Osteocyte (in vitro differentiated cells): ENCODE measurements at regions not wholly inside any gene's neighbourhood (a gene's known extent, or its start where the extent isn't known, plus 50 kb on each side); places are given as distances from the start of the nearest gene placed in this dataset.

Source experiments
- DNase-seq: peaks from one replicate; pipeline ENCODE4 v3.0.0; 2021; ENCODE audit warnings: mixed read lengths; ENCODE audit not compliant: unreplicated experiment; ENCODE audit errors: extremely low spot score
- H3K27ac Mint-ChIP-seq: one replicate; pipeline ENCODE4 v1.8.0; 2021; ENCODE audit warnings: mild to moderate bottlenecking, mixed read lengths; ENCODE audit not compliant: unreplicated experiment
- H3K27me3 Mint-ChIP-seq: one replicate; pipeline ENCODE4 v1.8.0; 2021; ENCODE audit warnings: mixed read lengths; ENCODE audit not compliant: unreplicated experiment
- H3K36me3 Mint-ChIP-seq: one replicate; pipeline ENCODE4 v1.8.0; 2021; ENCODE audit warnings: mixed read lengths; ENCODE audit not compliant: unreplicated experiment
- H3K4me1 Mint-ChIP-seq: one replicate; pipeline ENCODE4 v1.8.0; 2021; ENCODE audit warnings: mixed read lengths; ENCODE audit not compliant: unreplicated experiment
- H3K4me3 Mint-ChIP-seq: one replicate; pipeline ENCODE4 v1.8.0; 2021; ENCODE audit warnings: mild to moderate bottlenecking, moderate library complexity, mixed read lengths; ENCODE audit not compliant: unreplicated experiment
- H3K9me3 Mint-ChIP-seq: one replicate; pipeline ENCODE4 v1.8.0; 2021; ENCODE audit warnings: mixed read lengths; ENCODE audit not compliant: unreplicated experiment
- TF ChIP-seq, protein P1 (sequence below): fragments of 200-600 bp; sonication (generic); IDR thresholded peaks from 2 replicates; pipeline ENCODE4 v1.5.0; 2021; ENCODE audit warnings: antibody characterized with exemption, mild to moderate bottlenecking, moderate library complexity

DNA sequence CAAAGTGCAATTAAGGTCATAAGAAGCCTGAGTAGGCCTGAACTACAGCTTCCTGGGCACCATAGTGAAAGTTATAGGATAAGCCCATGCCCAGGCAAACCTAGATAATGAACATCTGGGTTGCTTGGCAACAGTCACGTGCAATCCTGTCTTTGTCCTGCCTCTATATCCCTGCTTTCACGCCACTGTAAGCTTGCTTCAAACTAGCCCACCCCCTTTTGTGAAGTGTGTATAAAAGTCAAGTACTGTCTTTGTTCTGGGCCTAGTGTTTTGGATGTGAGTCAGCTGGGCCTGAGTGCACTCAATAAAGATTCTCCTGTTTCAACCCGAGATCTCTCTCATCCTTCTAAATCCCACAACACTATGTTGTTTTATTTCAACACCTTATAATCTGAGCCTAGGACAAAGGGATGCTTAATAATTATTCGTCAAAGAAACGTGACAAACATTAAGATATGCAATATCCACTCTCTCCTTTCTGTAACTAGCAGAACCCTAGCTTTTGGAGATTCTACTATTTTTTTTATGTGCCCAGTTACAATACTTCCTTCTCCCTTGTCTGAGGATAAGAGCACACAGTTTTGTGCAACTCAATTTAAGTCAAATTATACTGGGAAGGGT, 927.8 kb downstream of the SUCLG1 start:
- peaks cover 4% of the 10 kb centered on the region for H3K9me3 Mint-ChIP-seq
- TF ChIP-seq, protein P1, sequence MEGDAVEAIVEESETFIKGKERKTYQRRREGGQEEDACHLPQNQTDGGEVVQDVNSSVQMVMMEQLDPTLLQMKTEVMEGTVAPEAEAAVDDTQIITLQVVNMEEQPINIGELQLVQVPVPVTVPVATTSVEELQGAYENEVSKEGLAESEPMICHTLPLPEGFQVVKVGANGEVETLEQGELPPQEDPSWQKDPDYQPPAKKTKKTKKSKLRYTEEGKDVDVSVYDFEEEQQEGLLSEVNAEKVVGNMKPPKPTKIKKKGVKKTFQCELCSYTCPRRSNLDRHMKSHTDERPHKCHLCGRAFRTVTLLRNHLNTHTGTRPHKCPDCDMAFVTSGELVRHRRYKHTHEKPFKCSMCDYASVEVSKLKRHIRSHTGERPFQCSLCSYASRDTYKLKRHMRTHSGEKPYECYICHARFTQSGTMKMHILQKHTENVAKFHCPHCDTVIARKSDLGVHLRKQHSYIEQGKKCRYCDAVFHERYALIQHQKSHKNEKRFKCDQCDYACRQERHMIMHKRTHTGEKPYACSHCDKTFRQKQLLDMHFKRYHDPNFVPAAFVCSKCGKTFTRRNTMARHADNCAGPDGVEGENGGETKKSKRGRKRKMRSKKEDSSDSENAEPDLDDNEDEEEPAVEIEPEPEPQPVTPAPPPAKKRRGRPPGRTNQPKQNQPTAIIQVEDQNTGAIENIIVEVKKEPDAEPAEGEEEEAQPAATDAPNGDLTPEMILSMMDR, result no peak
- no peaks in the 10 kb centered on the region for H3K4me1 Mint-ChIP-seq
- no peak overlapping the region for H3K4me3 Mint-ChIP-seq
- DNase-seq, result no peak
- no peak overlapping the region for H3K27ac Mint-ChIP-seq
- H3K36me3 Mint-ChIP-seq, result no peaks in the 10 kb centered on the region
- no peaks in the 10 kb centered on the region for H3K27me3 Mint-ChIP-seq

DNA sequence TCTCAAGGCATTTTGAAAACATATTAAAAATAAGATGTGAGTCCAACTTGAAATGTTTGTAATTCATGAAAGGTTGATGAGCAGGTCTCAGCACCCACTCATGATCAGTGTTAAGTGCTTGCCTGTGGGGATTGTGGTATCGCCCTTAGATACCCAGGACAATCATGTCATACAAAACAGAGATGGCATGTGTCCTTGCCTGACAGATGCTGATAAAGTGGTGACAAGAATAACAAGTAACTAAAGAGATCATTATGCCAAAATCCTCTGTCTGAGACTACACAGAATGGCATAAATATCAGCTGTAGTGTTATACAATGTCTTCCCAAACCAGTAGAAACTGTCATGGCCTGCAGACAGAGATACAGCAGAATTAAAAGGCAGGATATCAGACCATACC, 930.3 kb downstream of the SUCLG1 start:
- no peak overlapping the region for H3K4me3 Mint-ChIP-seq
- H3K9me3 Mint-ChIP-seq, result peaks cover 4% of the 10 kb centered on the region
- no peaks in the 10 kb centered on the region for H3K36me3 Mint-ChIP-seq
- TF ChIP-seq, protein P1, result no peak
- no peak overlapping the region for H3K27ac Mint-ChIP-seq
- no peaks in the 10 kb centered on the region for H3K27me3 Mint-ChIP-seq
- no peak for DNase-seq
- no peaks in the 10 kb centered on the region for H3K4me1 Mint-ChIP-seq

DNA sequence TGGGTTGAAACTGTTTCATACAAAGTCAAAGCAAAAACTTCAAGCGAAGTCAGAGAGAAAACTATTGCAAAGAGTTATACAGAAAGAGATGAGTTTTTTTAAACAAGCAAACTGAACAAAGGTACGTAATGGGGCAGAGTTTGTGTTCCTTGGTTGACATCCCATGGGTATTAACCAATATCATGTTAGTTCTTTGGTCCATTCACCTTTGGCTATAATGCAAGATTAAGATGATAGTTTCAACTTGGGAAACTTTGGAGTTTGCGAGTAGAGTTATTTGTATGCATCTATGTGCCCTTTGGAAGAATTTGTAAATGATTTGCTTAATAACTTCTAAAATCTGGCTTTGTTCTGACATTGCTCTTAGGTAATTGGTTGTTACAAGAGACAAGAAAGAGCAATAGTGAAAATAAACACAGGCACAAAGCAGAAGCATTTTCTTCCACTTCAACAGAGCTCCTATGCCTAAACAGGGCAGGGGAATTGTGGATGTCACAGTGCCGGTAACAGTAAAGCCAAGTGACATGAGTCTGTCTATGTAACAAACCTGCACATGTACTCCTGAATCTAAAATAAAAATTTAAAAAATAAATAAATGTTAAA, 936.1 kb downstream of the SUCLG1 start:
- TF ChIP-seq, protein P1, result no peak
- Mint-ChIP-seq H3K36me3 (no peaks in the 10 kb centered on the region), H3K27ac (no peak overlapping the region), H3K9me3 (peaks cover 8% of the 10 kb centered on the region), H3K27me3 (no peaks in the 10 kb centered on the region), H3K4me1 (no peaks in the 10 kb centered on the region), H3K4me3 (no peak overlapping the region)
- DNase-seq, result no peak

DNA sequence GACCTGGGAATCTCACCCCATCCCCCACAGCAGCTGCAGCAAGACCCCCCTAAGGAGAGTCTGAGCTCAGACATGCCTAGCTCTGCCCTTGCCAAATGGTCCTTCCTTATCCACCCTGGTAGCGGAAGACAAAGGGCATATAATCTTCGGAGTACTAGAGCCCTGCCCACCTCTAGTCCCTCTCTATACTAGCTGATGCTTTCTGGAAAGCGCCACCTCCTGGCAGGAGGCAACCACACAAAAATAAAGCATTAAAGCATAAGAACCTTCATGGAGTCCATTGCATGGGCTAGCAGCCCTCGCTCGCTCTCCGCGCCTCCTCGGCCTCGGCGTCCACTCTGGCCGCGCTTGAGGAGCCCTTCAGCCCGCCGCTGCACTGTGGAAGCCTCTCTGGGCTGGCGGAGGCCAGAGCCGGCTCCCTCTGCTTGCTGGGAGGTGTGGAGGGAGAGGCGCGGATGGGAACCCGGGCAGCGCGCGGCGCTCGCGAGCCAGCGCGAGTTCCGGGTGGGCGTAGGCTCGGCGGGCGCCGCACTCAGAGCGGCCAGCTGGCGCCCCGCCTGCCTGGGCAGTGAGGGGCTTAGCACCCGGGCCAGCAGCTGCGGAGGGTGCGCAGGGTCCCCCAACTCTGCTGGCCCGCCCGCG, 941.2 kb downstream of the SUCLG1 start:
- Mint-ChIP-seq H3K27ac (no peak overlapping the region), H3K9me3 (peaks cover 4% of the 10 kb centered on the region), H3K4me1 (no peaks in the 10 kb centered on the region), H3K27me3 (no peaks in the 10 kb centered on the region), H3K36me3 (no peaks in the 10 kb centered on the region), H3K4me3 (no peak overlapping the region)
- TF ChIP-seq, protein P1, result no peak
- no peak for DNase-seq

DNA sequence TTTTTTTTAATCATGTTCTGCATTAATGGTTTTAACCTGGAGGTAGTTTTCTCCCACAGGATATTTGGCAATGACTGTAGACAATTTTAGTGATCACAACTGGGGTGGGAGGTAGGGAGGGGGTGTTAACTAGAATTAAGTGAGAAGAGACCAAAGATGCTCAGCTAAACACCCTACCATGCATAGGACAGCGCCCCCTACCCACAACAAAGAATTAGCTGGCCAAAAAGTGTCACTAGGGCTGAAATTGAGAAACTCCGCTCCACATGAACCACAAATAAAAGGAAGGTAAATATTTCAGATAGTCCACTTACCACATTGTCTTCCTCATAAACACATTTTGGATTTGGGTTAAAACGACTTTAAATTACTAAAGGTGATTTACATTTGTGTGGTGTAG, 942.6 kb downstream of the SUCLG1 start:
- Mint-ChIP-seq H3K4me1 (no peaks in the 10 kb centered on the region), H3K4me3 (no peak overlapping the region), H3K36me3 (no peaks in the 10 kb centered on the region), H3K27me3 (no peaks in the 10 kb centered on the region), H3K27ac (no peak overlapping the region), H3K9me3 (peaks cover 4% of the 10 kb centered on the region)
- no peak for DNase-seq
- TF ChIP-seq, protein P1, result no peak
